Thyroid gland (tissue), 4 donors: ENCODE measurements at regions not wholly inside any gene's neighbourhood (a gene's known extent, or its start where the extent isn't known, plus 50 kb on each side); places are given as distances from the start of the nearest gene placed in this dataset.
"Not testable (repeated sequence)": the region's sequence is repeated elsewhere in the genome, so short reads cannot be mapped to it uniquely, and the experiment has no call there.

Experiments
- DNase-seq, 2 donors: peaks; one replicate each; pipeline ENCODE4 v3.0.0-alpha.2; 2019
- H3K27ac ChIP-seq, 3 donors: fragments of 200-600 bp; sonication (generic); 1 replicate in 2 of 3; 2 replicates in 1 of 3; pipeline ENCODE4 v1.5.1; 2016 to 2019; ENCODE audit warnings: mild to moderate bottlenecking in 1 of 3, moderate library complexity in 1 of 3
- H3K27me3 ChIP-seq: fragments of 200-600 bp; sonication (generic); one replicate; pipeline ENCODE4 v1.5.1; 2019
- H3K36me3 ChIP-seq, 2 donors: fragments of 200-600 bp; sonication (generic); one replicate each; pipeline ENCODE4 v1.5.1; 2016 to 2019
- H3K4me1 ChIP-seq, 2 donors: fragments of 200-600 bp; sonication (generic); one replicate each; pipeline ENCODE4 v1.5.1; 2017 to 2019
- H3K4me3 ChIP-seq, 3 donors: fragments of 200-600 bp; sonication (generic); replicated peaks in 1 of 3; 1 replicate in 2 of 3; 2 replicates in 1 of 3; pipeline ENCODE4 v1.5.1; 2016; ENCODE audit warnings: mild to moderate bottlenecking in 1 of 3
- H3K9me3 ChIP-seq: fragments of 200-600 bp; sonication (generic); one replicate; pipeline ENCODE4 v1.5.1; 2017
- CTCF ChIP-seq, 6 experiments: fragments of 200-600 bp in 3 of 6; fragments of 450-650 bp in 3 of 6; sonication (generic) in 3 of 6; IDR thresholded peaks; one replicate each; pipeline ENCODE4 v1.5.1; 2016 to 2019; ENCODE audit warnings: antibody characterized with exemption in 6 of 6, mild to moderate bottlenecking in 2 of 6, inconsistent platforms in 1 of 6, moderate library complexity in 1 of 6
- POLR2A ChIP-seq, 2 donors: fragments of 450-650 bp; IDR thresholded peaks; one replicate each; pipeline ENCODE4 v1.6.1; 2017; ENCODE audit warnings: antibody characterized with exemption in 2 of 2, mild to moderate bottlenecking in 2 of 2, moderate library complexity in 1 of 2
- WGBS, 2 donors: methylation state at CpG; one replicate each; pipeline ENCODE4 v1.1.5; 2017; 5-methylcytosine and 5-hydroxymethylcytosine counted together
- intact Hi-C: fragments of 100-400 bp; cut with DNase I; formaldehyde crosslinking; loops from one replicate; pipeline ENCODE4 v1.15.1; 2023

- whole genome bisulfite sequencing, 2 donors = 21 to 26% methylated on average over 13 to 18 of the region's 18 CpGs
- Histone ChIP-seq H3K4me3 (no peak overlapping the region), H3K27me3 (no peaks in the 10 kb centered on the region), H3K9me3 (no peaks in the 10 kb centered on the region), H3K4me1 (no peaks in the 10 kb centered on the region), H3K27ac (no peak overlapping the region), H3K36me3 (no peaks in the 10 kb centered on the region)
- intact Hi-C loops = no loop called here
- no peak for DNase-seq
- TF ChIP-seq CTCF (IDR thresholded peaks at IDR 0.05) (no peak), POLR2A (IDR thresholded peaks at IDR 0.05) (no peak)
These were observed 273.6 kb upstream of the PODXL start for GRCh38 chr7:131829947-131830558.

GRCh38 chr7:131827421-131827820 lies 271.0 kb upstream of the PODXL start:
- WGBS, 2 donors = 82 to 92% methylated on average over 5 of the region's 5 CpGs
- DNase-seq = no peak
- intact Hi-C loops = no loop called here
- Histone ChIP-seq H3K36me3 (no peaks in the 10 kb centered on the region), H3K4me3 (no peak overlapping the region), H3K27ac (no peak overlapping the region), H3K4me1 (no peaks in the 10 kb centered on the region), H3K27me3 (no peaks in the 10 kb centered on the region), H3K9me3 (no peaks in the 10 kb centered on the region)
- TF ChIP-seq POLR2A (IDR thresholded peaks at IDR 0.05) (no peak), CTCF (IDR thresholded peaks at IDR 0.05) (no peak)

- intact Hi-C loops = no loop called here
- Histone ChIP-seq H3K27ac (no peak overlapping the region), H3K36me3 (no peaks in the 10 kb centered on the region), H3K4me1 (no peaks in the 10 kb centered on the region), H3K27me3 (no peaks in the 10 kb centered on the region), H3K9me3 (no peaks in the 10 kb centered on the region), H3K4me3 (no peak overlapping the region)
- no peak for DNase-seq
- 68 to 73% methylated on average over 8 of the region's 8 CpGs for WGBS, 2 donors
- TF ChIP-seq CTCF (IDR thresholded peaks at IDR 0.05) = no peak
- no peak for TF ChIP-seq POLR2A (IDR thresholded peaks at IDR 0.05)
These were observed 270.5 kb upstream of the PODXL start for GRCh38 chr7:131826960-131827359.

GRCh38 chr7:131823961-131824440 lies 267.6 kb upstream of the PODXL start:
- H3K4me1 ChIP-seq, DNase-seq, H3K36me3 ChIP-seq, H3K4me3 ChIP-seq, H3K9me3 ChIP-seq, H3K27me3 ChIP-seq, H3K27ac ChIP-seq, intact Hi-C loops: not testable (repeated sequence)
- WGBS, 2 donors = 88 to 95% methylated on average over 8 of the region's 8 CpGs

GRCh38 chr7:131819891-131820290 lies 263.5 kb upstream of the PODXL start:
- H3K4me3 ChIP-seq = no peak overlapping the region
- TF ChIP-seq POLR2A (IDR thresholded peaks at IDR 0.05) (no peak), CTCF (IDR thresholded peaks at IDR 0.05) (no peak)
- no peaks in the 10 kb centered on the region for H3K27me3 ChIP-seq
- no peaks in the 10 kb centered on the region for H3K4me1 ChIP-seq
- H3K36me3 ChIP-seq = no peaks in the 10 kb centered on the region
- H3K27ac ChIP-seq = no peak overlapping the region
- WGBS, 2 donors = 28 to 33% methylated on average over 4 of the region's 4 CpGs
- no peak for DNase-seq
- intact Hi-C loops = no loop called here
- no peaks in the 10 kb centered on the region for H3K9me3 ChIP-seq
